Lung (tissue), 9 donors: ENCODE measurements at regions not wholly inside any gene's neighbourhood (a gene's known extent, or its start where the extent isn't known, plus 50 kb on each side); places are given as distances from the start of the nearest gene placed in this dataset.
"Not testable (repeated sequence)": the region's sequence is repeated elsewhere in the genome, so short reads cannot be mapped to it uniquely, and the experiment has no call there.

Source experiments
- ATAC-seq: fragments of 200-7000 bp; cut with Tn5 transposase; one replicate; pipeline ENCODE4 v1.9.1; 2020; ENCODE audit warnings: moderate number of reproducible peaks; ENCODE audit not compliant: insufficient read depth, low FRiP score
- DNase-seq, 3 donors: peaks; one replicate each; pipeline ENCODE4 v3.0.0-alpha.2; 2013 to 2017
- H3K27ac ChIP-seq, 2 donors: one replicate each; pipeline ENCODE4 v1.5.1; 2013; ENCODE audit warnings: mild to moderate bottlenecking in 2 of 2, moderate library complexity in 2 of 2, control low read depth in 1 of 2, inconsistent platforms in 1 of 2, low read depth in 1 of 2, low read length in 1 of 2
- H3K27me3 ChIP-seq, 3 donors: one replicate each; pipeline ENCODE4 v1.5.1; 2013; ENCODE audit warnings: low read length in 2 of 3; ENCODE audit not compliant: control insufficient read depth in 3 of 3, insufficient read depth in 3 of 3
- H3K36me3 ChIP-seq, 4 donors: one replicate each; pipeline ENCODE4 v1.5.1; 2013; ENCODE audit warnings: low read length in 4 of 4, mild to moderate bottlenecking in 1 of 4, moderate library complexity in 1 of 4; ENCODE audit not compliant: control insufficient read depth in 4 of 4, insufficient read depth in 4 of 4
- H3K4me1 ChIP-seq, 5 donors: one replicate each; pipeline ENCODE4 v1.5.1; 2013; ENCODE audit warnings: low read length in 5 of 5, mild to moderate bottlenecking in 2 of 5, moderate library complexity in 1 of 5; ENCODE audit not compliant: control insufficient read depth in 5 of 5, insufficient read depth in 5 of 5
- H3K4me3 ChIP-seq: one replicate; pipeline ENCODE4 v1.5.1; 2013; ENCODE audit warnings: mild to moderate bottlenecking, control low read depth, moderate library complexity
- H3K9ac ChIP-seq, 2 donors: one replicate each; pipeline ENCODE4 v1.5.1; 2013; ENCODE audit warnings: low read length in 2 of 2, control low read depth in 1 of 2; ENCODE audit not compliant: insufficient read depth in 1 of 2
- H3K9me3 ChIP-seq, 4 donors: one replicate each; pipeline ENCODE4 v1.5.1; 2013; ENCODE audit warnings: low read length in 3 of 4, mild to moderate bottlenecking in 1 of 4, moderate library complexity in 1 of 4; ENCODE audit not compliant: control insufficient read depth in 4 of 4, insufficient read depth in 3 of 4
- WGBS, 2 donors: extraction: QIAGEN DNeasy Blood & Tissue Kit; methylation state at CpG; one replicate each; pipeline ENCODE4 v1.1.7; 2013; 5-methylcytosine and 5-hydroxymethylcytosine counted together
- donor health status: Bipolar disorder and iron deficiency.
- donor health status: healthy.
- donor health status: DM: yes; HTN: yes; CAD: no.

- DNase-seq, H3K36me3 ChIP-seq: not testable (repeated sequence)
- 86 to 89% methylated on average over 7 of the region's 7 CpGs for WGBS, 2 donors
Observed at GRCh38 chr7:150025802-150026201, 152.0 kb downstream of the ATP6V0E2 start.

GRCh38 chr7:150028344-150029012, 154.7 kb downstream of the ATP6V0E2 start:
- not testable (repeated sequence) for H3K9me3 ChIP-seq, H3K9ac ChIP-seq, H3K36me3 ChIP-seq, H3K27me3 ChIP-seq, H3K4me3 ChIP-seq, H3K27ac ChIP-seq, H3K4me1 ChIP-seq, ATAC-seq, DNase-seq
- WGBS, 2 donors: 85 to 86% methylated on average over 9 to 10 of the region's 13 CpGs

More at GRCh38 chr7:150025802-150026201, 152.0 kb downstream of the ATP6V0E2 start:
- H3K4me1 ChIP-seq, ATAC-seq, H3K27ac ChIP-seq, H3K4me3 ChIP-seq, H3K9ac ChIP-seq, H3K9me3 ChIP-seq, H3K27me3 ChIP-seq: not testable (repeated sequence)

GRCh38 chr7:150029013-150029389, 155.2 kb downstream of the ATP6V0E2 start:
- not testable (repeated sequence) for H3K4me1 ChIP-seq, DNase-seq, H3K4me3 ChIP-seq, ATAC-seq, H3K27me3 ChIP-seq, H3K9ac ChIP-seq, H3K9me3 ChIP-seq, H3K27ac ChIP-seq, H3K36me3 ChIP-seq
- 85 to 94% methylated on average over 6 of the region's 6 CpGs for WGBS, 2 donors

GRCh38 chr7:150031733-150032132, 158.0 kb downstream of the ATP6V0E2 start:
- WGBS, 2 donors: 80 to 88% methylated on average over 3 of the region's 3 CpGs
- not testable (repeated sequence) for H3K9ac ChIP-seq, H3K27ac ChIP-seq, H3K4me1 ChIP-seq, H3K36me3 ChIP-seq, DNase-seq, H3K9me3 ChIP-seq, H3K27me3 ChIP-seq, ATAC-seq, H3K4me3 ChIP-seq

GRCh38 chr7:150033711-150034110, 159.9 kb downstream of the ATP6V0E2 start:
- H3K4me3 ChIP-seq, H3K36me3 ChIP-seq, H3K9ac ChIP-seq, ATAC-seq, H3K27me3 ChIP-seq, H3K27ac ChIP-seq, DNase-seq, H3K4me1 ChIP-seq, H3K9me3 ChIP-seq: not testable (repeated sequence)
- WGBS, 2 donors: 94 to 95% methylated on average over 20 to 23 of the region's 23 CpGs

GRCh38 chr7:150035769-150036168, 162.0 kb downstream of the ATP6V0E2 start:
- not testable (repeated sequence) for DNase-seq, H3K4me1 ChIP-seq, H3K27me3 ChIP-seq, ATAC-seq, H3K9me3 ChIP-seq, H3K9ac ChIP-seq, H3K27ac ChIP-seq, H3K4me3 ChIP-seq, H3K36me3 ChIP-seq
- whole genome bisulfite sequencing, 2 donors: 94 to 97% methylated on average over 19 to 21 of the region's 21 CpGs

GRCh38 chr7:150039061-150039460, 165.3 kb downstream of the ATP6V0E2 start:
- H3K27ac ChIP-seq, H3K4me1 ChIP-seq, ATAC-seq, H3K9ac ChIP-seq, H3K27me3 ChIP-seq, H3K36me3 ChIP-seq, DNase-seq, H3K9me3 ChIP-seq, H3K4me3 ChIP-seq: not testable (repeated sequence)
- 84 to 87% methylated on average over 13 to 16 of the region's 16 CpGs for WGBS, 2 donors

- not testable (repeated sequence) for H3K4me3 ChIP-seq, H3K9ac ChIP-seq, H3K36me3 ChIP-seq, H3K27me3 ChIP-seq, H3K9me3 ChIP-seq, DNase-seq, ATAC-seq, H3K27ac ChIP-seq, H3K4me1 ChIP-seq
- 83 to 84% methylated on average over 9 to 10 of the region's 20 CpGs for WGBS, 2 donors
Observed at GRCh38 chr7:150042281-150042680, 168.5 kb downstream of the ATP6V0E2 start.
